Esophagus muscularis mucosa (tissue), 3 donors: ENCODE measurements at regions not wholly inside any gene's neighbourhood (a gene's known extent, or its start where the extent isn't known, plus 50 kb on each side); places are given as distances from the start of the nearest gene placed in this dataset.

Experiments used
- POLR2A ChIP-seq: fragments of 450-650 bp; IDR thresholded peaks from one replicate; pipeline ENCODE4 v1.6.1; 2017; ENCODE audit warnings: antibody characterized with exemption, moderate library complexity, mild to moderate bottlenecking, low read depth
- POLR2AphosphoS5 ChIP-seq, 2 donors: sonication (generic); formaldehyde crosslinking; IDR thresholded peaks; one replicate each; pipeline ENCODE4 v1.6.1; 2017; ENCODE audit warnings: antibody characterized with exemption in 2 of 2
- TF ChIP-seq, protein P1 (sequence below), 3 experiments: fragments of 200-600 bp in 2 of 3; fragments of 450-650 bp in 1 of 3; sonication (generic) in 2 of 3; IDR thresholded peaks; one replicate each; pipeline ENCODE4 v1.5.1; 2017 to 2019; ENCODE audit warnings: antibody characterized with exemption in 3 of 3, mild to moderate bottlenecking in 2 of 3, moderate library complexity in 1 of 3

GRCh38 chr3:84109911-84110310, 848.9 kb upstream of the CADM2 start:
- TF ChIP-seq, protein P1, sequence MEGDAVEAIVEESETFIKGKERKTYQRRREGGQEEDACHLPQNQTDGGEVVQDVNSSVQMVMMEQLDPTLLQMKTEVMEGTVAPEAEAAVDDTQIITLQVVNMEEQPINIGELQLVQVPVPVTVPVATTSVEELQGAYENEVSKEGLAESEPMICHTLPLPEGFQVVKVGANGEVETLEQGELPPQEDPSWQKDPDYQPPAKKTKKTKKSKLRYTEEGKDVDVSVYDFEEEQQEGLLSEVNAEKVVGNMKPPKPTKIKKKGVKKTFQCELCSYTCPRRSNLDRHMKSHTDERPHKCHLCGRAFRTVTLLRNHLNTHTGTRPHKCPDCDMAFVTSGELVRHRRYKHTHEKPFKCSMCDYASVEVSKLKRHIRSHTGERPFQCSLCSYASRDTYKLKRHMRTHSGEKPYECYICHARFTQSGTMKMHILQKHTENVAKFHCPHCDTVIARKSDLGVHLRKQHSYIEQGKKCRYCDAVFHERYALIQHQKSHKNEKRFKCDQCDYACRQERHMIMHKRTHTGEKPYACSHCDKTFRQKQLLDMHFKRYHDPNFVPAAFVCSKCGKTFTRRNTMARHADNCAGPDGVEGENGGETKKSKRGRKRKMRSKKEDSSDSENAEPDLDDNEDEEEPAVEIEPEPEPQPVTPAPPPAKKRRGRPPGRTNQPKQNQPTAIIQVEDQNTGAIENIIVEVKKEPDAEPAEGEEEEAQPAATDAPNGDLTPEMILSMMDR (IDR thresholded peaks at IDR 0.05), result no peak
- no peak for TF ChIP-seq POLR2AphosphoS5 (IDR thresholded peaks at IDR 0.05)
- no peak for TF ChIP-seq POLR2A
